ENCODE measurements at regions not wholly inside any gene's neighbourhood (a gene's known extent, or its start where the extent isn't known, plus 50 kb on each side); places are given as distances from the start of the nearest gene placed in this dataset.

- TF ChIP-seq CTCF (IDR thresholded peaks at IDR 0.05): no peak
- no peak for TF ChIP-seq POLR2A (IDR thresholded peaks at IDR 0.05)
These were observed 333.4 kb downstream of the KCTD12 start for GRCh38 chr13:76552807-76553206.

Data from body of pancreas (tissue), 4 donors.